Brain pericyte (primary cell): ENCODE measurements at regions not wholly inside any gene's neighbourhood (a gene's known extent, or its start where the extent isn't known, plus 50 kb on each side); places are given as distances from the start of the nearest gene placed in this dataset.

Source experiments
- DNase-seq: peaks from one replicate; pipeline ENCODE4 v3.0.0-alpha.2; 2012; ENCODE audit warnings: low read depth, low spot score

- DNase-seq, result no peak
Measured at GRCh38 chr13:23983671-23984070, 86.4 kb upstream of the C1QTNF9B start.

- DNase-seq, result no peak
Measured at GRCh38 chr13:23984546-23984945, 87.2 kb upstream of the C1QTNF9B start.

GRCh38 chr13:23985060-23985459, 87.8 kb upstream of the C1QTNF9B start:
- no peak for DNase-seq

GRCh38 chr13:23985839-23986238, 88.5 kb upstream of the C1QTNF9B start:
- DNase-seq, result no peak

GRCh38 chr13:23986619-23987018, 89.3 kb upstream of the C1QTNF9B start:
- DNase-seq, result no peak

- DNase-seq, result no peak
Measured at GRCh38 chr13:23987331-23987894, 90.1 kb upstream of the C1QTNF9B start.

- DNase-seq, result no peak
Measured at GRCh38 chr13:23988546-23989122, 91.3 kb upstream of the C1QTNF9B start.

- DNase-seq, result no peak
Measured at GRCh38 chr13:23990455-23990854, 93.2 kb upstream of the C1QTNF9B start.

GRCh38 chr13:23991119-23991518, 93.8 kb upstream of the C1QTNF9B start:
- no peak for DNase-seq

GRCh38 chr13:23992781-23993679, 95.7 kb upstream of the C1QTNF9B start:
- no peak for DNase-seq

GRCh38 chr13:23993680-23993985, 96.3 kb upstream of the C1QTNF9B start:
- no peak for DNase-seq

- DNase-seq, result no peak
Measured at GRCh38 chr13:23995283-23996073, 98.2 kb upstream of the C1QTNF9B start.

- no peak for DNase-seq
Measured at GRCh38 chr13:23996456-23996855, 99.2 kb upstream of the C1QTNF9B start.

GRCh38 chr13:23999424-23999823, 102.1 kb upstream of the C1QTNF9B start:
- no peak for DNase-seq

GRCh38 chr13:24002206-24002815, 105.0 kb upstream of the C1QTNF9B start:
- DNase-seq, result no peak

- no peak for DNase-seq
Measured at GRCh38 chr13:24004142-24004899, 107.0 kb upstream of the C1QTNF9B start.

GRCh38 chr13:24004971-24005370, 107.7 kb upstream of the C1QTNF9B start:
- no peak for DNase-seq

- DNase-seq, result no peak
Measured at GRCh38 chr13:24005755-24006281, 108.5 kb upstream of the C1QTNF9B start.

GRCh38 chr13:24006520-24007248, 109.4 kb upstream of the C1QTNF9B start:
- no peak for DNase-seq

- no peak for DNase-seq
Measured at GRCh38 chr13:24007979-24008620, 110.8 kb upstream of the C1QTNF9B start.
